ENCODE measurements at regions not wholly inside any gene's neighbourhood (a gene's known extent, or its start where the extent isn't known, plus 50 kb on each side); places are given as distances from the start of the nearest gene placed in this dataset.

DNA sequence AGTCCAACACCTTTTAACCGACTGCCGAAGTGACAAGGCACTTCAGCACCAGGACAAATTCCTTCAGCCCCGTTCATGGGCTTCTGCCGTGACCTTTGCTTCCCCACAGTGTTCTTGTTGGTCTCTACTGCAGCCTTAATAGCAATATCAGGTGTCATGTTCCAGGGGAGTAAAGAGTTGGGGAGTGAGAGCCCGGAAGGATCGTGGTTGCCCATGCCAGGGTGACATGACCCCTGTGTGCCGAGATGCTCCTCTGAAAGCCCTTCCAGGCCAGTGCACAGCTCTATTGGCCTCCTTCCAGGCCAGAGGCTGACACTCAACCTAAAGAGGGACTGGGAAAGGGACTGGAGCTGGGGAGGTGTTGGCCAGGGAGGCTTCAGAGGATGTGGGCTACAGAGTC lies 279.2 kb downstream of the CYRIA start:
- TF ChIP-seq CTCF (IDR thresholded peaks at IDR 0.05) (no peak), ZFX (IDR thresholded peaks at IDR 0.05; ENCODE audit: borderline replicate concordance) (no peak)

All from 22Rv1 (cell line).